ACC112 (cell line): ENCODE measurements at regions not wholly inside any gene's neighbourhood (a gene's known extent, or its start where the extent isn't known, plus 50 kb on each side); places are given as distances from the start of the nearest gene placed in this dataset.
"Not testable (repeated sequence)": the region's sequence is repeated elsewhere in the genome, so short reads cannot be mapped to it uniquely, and the experiment has no call there.

Experiments used
- H2AFZ ChIP-seq: fragments of 200-600 bp; sonication (generic); one replicate; pipeline ENCODE4 v1.6.0; 2017; ENCODE audit warnings: antibody characterized with exemption, low read length; ENCODE audit not compliant: unreplicated experiment
- H3K27ac ChIP-seq: fragments of 200-600 bp; sonication (generic); 2 replicates; pipeline ENCODE4 v1.5.1; 2014; ENCODE audit warnings: low read depth, mild to moderate bottlenecking, antibody characterized with exemption, low read length, moderate library complexity
- H3K27me3 ChIP-seq: fragments of 200-600 bp; sonication (generic); 2 replicates; pipeline ENCODE4 v1.6.1; 2014; ENCODE audit warnings: mild to moderate bottlenecking, antibody characterized with exemption, low read length, moderate library complexity, mixed read lengths; ENCODE audit not compliant: insufficient read depth
- H3K36me3 ChIP-seq: fragments of 200-600 bp; sonication (generic); 2 replicates; pipeline ENCODE4 v1.6.1; 2016; ENCODE audit warnings: mild to moderate bottlenecking, antibody characterized with exemption, low read length, moderate library complexity, mixed read lengths; ENCODE audit not compliant: insufficient read depth
- H3K4me1 ChIP-seq: fragments of 200-600 bp; sonication (generic); one replicate; pipeline ENCODE4 v1.6.1; 2016; ENCODE audit warnings: low read length, mixed read lengths; ENCODE audit not compliant: insufficient read depth, unreplicated experiment, control insufficient read depth
- H3K4me3 ChIP-seq: fragments of 200-600 bp; sonication (generic); 2 replicates; pipeline ENCODE4 v1.5.1; 2014; ENCODE audit warnings: mild to moderate bottlenecking, low read depth, low read length
- H3K79me2 ChIP-seq: fragments of 200-600 bp; sonication (generic); one replicate; pipeline ENCODE4 v1.6.0; 2016; ENCODE audit warnings: low read length; ENCODE audit not compliant: control insufficient read depth, unreplicated experiment, insufficient read depth

DNA sequence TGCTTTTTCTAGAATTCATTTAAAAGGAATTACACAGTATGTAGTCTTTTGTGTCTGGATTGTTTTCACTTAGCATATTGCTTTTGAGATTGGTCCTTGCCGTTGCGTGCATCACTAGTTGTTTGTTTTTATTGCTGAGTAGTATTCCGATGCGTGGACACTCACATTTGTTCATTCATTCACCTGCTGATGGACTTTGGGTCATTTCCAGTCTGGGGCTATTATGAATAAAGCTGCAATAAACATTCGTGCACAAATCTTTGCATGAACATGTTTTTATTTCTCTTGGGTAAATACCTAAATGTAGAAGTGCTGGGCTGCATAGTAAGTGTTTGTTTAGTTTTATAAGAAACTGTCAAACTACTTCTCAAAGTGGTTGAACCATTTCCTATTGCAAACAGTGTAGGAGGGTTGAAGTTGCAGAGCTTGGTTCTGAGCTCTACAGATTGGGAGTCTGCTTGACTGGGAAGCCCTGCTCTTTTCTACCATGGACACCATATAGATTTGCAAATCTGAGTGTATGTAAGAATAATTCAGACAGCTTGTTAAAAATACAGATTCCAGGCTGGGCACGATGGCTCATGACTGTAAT, 404.7 kb upstream of the PROX1 start:
- Histone ChIP-seq H3K27me3 (no peaks in the 10 kb centered on the region), H3K79me2 (no peaks in the 10 kb centered on the region)

GRCh38 chr1:213584272-213584671, 403.5 kb upstream of the PROX1 start:
- H3K4me3 ChIP-seq: no peak overlapping the region
- H3K79me2 ChIP-seq: no peaks in the 10 kb centered on the region
- no peak overlapping the region for H2AFZ ChIP-seq
- no peak overlapping the region for H3K27ac ChIP-seq
- H3K4me1 ChIP-seq: no peaks in the 10 kb centered on the region
- no peaks in the 10 kb centered on the region for H3K36me3 ChIP-seq
- H3K27me3 ChIP-seq: no peaks in the 10 kb centered on the region

More for the DNA sequence above, 404.7 kb upstream of the PROX1 start:
- no peaks in the 10 kb centered on the region for H3K36me3 ChIP-seq
- no peak overlapping the region for H2AFZ ChIP-seq
- no peak overlapping the region for H3K27ac ChIP-seq
- H3K4me3 ChIP-seq: no peak overlapping the region
- no peaks in the 10 kb centered on the region for H3K4me1 ChIP-seq

DNA sequence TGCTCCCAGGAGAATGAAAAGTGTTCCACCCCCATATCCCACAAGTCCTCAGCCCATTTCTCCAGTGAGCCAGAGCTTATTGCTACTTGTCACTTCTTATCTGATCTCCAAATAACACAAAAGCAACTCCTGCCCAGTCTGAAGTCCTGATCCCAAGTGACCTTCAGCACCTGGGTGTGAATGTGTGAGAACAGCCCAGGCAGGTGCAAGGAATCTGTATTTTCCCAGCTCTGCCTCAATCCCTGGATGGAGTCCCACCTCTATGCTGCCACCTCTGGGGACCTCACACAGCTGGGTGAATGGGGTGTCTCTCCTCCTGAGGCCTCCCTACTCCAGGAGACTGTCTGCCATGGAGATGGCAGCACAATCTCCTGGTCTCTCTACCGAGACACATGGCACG, 402.4 kb upstream of the PROX1 start:
- H2AFZ ChIP-seq: no peak overlapping the region
- no peaks in the 10 kb centered on the region for H3K36me3 ChIP-seq
- no peak overlapping the region for H3K27ac ChIP-seq
- H3K4me3 ChIP-seq: no peak overlapping the region
- no peaks in the 10 kb centered on the region for H3K79me2 ChIP-seq
- no peaks in the 10 kb centered on the region for H3K27me3 ChIP-seq
- no peaks in the 10 kb centered on the region for H3K4me1 ChIP-seq

DNA sequence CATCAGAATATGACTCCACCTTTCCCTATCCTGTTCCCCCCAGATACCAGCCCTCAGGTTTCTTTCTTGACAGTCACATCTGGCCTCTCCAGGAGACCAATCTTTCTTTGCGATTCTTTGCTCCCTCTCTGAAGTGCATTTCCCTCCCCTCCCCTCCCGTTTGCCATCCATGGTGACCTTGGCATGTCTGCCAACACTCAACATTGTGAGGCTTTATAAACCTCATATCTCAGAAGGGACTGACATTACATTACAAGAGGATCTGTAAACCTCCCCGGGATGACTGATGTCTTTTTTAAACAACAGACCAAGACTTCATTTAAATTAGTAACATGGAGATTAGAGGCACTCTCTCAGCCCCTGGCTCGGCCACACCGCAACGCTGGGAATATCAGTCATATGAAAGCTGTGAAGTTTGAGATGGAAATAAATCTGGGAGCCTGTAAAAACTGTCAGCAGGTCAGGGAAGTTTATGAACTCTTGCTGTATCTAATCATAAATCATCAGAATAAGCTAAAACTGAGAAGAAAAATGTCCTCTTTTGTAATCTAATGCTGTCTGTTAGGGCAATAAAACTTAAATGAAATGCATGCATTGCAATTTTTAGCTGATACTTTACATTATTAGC, 401.7 kb upstream of the PROX1 start:
- no peaks in the 10 kb centered on the region for H3K27me3 ChIP-seq
- no peak overlapping the region for H3K4me3 ChIP-seq
- no peaks in the 10 kb centered on the region for H3K4me1 ChIP-seq
- H3K36me3 ChIP-seq: no peaks in the 10 kb centered on the region
- H2AFZ ChIP-seq: no peak overlapping the region
- H3K79me2 ChIP-seq: no peaks in the 10 kb centered on the region
- no peak overlapping the region for H3K27ac ChIP-seq

GRCh38 chr1:213586587-213586972, 401.2 kb upstream of the PROX1 start:
- no peak overlapping the region for H3K27ac ChIP-seq
- no peaks in the 10 kb centered on the region for H3K79me2 ChIP-seq
- H3K4me1 ChIP-seq: no peaks in the 10 kb centered on the region
- no peaks in the 10 kb centered on the region for H3K27me3 ChIP-seq
- no peak overlapping the region for H3K4me3 ChIP-seq
- no peak overlapping the region for H2AFZ ChIP-seq
- no peaks in the 10 kb centered on the region for H3K36me3 ChIP-seq

GRCh38 chr1:213596729-213597128, 391.0 kb upstream of the PROX1 start:
- H2AFZ ChIP-seq: no peak overlapping the region
- no peaks in the 10 kb centered on the region for H3K27me3 ChIP-seq
- no peak overlapping the region for H3K4me3 ChIP-seq
- H3K4me1 ChIP-seq: no peaks in the 10 kb centered on the region
- no peaks in the 10 kb centered on the region for H3K36me3 ChIP-seq
- no peak overlapping the region for H3K27ac ChIP-seq
- no peaks in the 10 kb centered on the region for H3K79me2 ChIP-seq

DNA sequence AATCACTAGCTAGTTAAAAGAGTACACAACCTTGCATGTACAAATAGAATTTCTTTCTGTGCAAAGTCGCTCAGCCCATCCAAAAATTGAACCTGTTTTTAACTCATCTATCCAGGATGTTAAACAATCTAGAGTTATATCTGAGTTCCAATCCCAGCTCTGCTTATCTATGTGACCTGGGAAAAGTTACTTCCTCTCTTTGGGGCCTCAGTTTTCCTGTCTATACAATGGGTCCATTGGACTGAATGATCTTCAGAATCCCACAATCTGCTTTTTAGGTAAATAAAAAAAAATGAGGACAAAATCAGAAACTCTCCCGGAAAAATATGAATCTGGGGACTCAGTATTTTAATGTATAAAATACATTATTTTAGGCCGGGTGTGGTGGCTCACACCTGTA, 389.5 kb upstream of the PROX1 start:
- no peaks in the 10 kb centered on the region for H3K36me3 ChIP-seq
- no peaks in the 10 kb centered on the region for H3K79me2 ChIP-seq
- H3K4me1 ChIP-seq: no peaks in the 10 kb centered on the region
- no peak overlapping the region for H3K4me3 ChIP-seq
- H2AFZ ChIP-seq: no peak overlapping the region
- H3K27me3 ChIP-seq: no peaks in the 10 kb centered on the region
- no peak overlapping the region for H3K27ac ChIP-seq

DNA sequence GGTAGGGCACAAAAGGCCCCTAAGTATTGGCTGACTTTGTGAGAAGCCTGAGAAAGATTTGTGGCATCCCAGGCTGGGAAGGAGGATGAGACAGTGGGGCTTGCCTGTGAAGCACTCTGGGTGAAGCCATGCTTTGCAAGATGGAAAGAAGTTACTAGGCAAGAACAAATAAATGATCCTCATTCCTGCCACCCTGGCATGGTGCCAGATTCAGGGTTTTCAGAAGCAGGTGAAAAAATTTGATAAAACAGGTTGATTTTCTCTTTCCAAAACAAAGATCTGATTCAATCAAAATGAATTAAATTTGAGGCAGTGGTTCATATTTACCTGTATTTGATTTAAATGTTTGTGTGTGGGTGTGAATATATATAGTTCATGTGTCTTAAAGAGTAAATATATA, 386.9 kb upstream of the PROX1 start:
- Histone ChIP-seq H3K79me2 (no peaks in the 10 kb centered on the region), H3K27ac (no peak overlapping the region), H3K4me3 (no peak overlapping the region), H3K4me1 (no peaks in the 10 kb centered on the region), H2AFZ (no peak overlapping the region), H3K36me3 (no peaks in the 10 kb centered on the region), H3K27me3 (no peaks in the 10 kb centered on the region)

- not testable (repeated sequence) for H3K4me3 ChIP-seq, H3K27ac ChIP-seq, H3K27me3 ChIP-seq, H2AFZ ChIP-seq, H3K4me1 ChIP-seq, H3K36me3 ChIP-seq, H3K79me2 ChIP-seq
Measured at GRCh38 chr1:213601705-213602104, 386.1 kb upstream of the PROX1 start.

- H3K79me2 ChIP-seq: no peaks in the 10 kb centered on the region
- H3K27me3 ChIP-seq: no peaks in the 10 kb centered on the region
- no peaks in the 10 kb centered on the region for H3K4me1 ChIP-seq
- H3K27ac ChIP-seq: no peak overlapping the region
- no peak overlapping the region for H2AFZ ChIP-seq
- no peak overlapping the region for H3K4me3 ChIP-seq
- no peaks in the 10 kb centered on the region for H3K36me3 ChIP-seq
Measured at GRCh38 chr1:213602796-213603486, 384.8 kb upstream of the PROX1 start.

DNA sequence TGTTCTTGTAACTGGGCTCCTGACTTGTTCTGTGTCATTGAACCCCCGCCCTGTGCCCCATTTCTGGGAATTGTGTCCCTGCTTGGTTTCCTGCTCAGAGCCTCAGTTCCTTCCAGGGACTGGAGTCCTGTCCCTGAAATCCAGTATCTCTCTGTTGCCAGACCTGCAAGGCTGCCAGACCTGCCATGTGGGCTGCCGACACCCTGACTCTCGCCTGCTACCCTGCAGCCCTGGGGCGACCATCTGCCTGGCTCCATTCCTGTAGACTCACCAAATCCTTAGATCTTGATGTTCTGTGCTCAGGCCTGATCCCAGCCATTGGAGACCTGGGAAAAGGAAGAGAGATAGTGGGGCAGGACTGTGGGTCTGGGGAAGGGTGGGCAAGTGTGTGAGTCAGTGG, 383.3 kb upstream of the PROX1 start:
- Histone ChIP-seq H3K79me2 (no peaks in the 10 kb centered on the region), H3K4me1 (no peaks in the 10 kb centered on the region), H3K4me3 (no peak overlapping the region), H3K36me3 (no peaks in the 10 kb centered on the region), H3K27ac (no peak overlapping the region), H2AFZ (no peak overlapping the region), H3K27me3 (no peaks in the 10 kb centered on the region)
